Tibial nerve (tissue), 4 donors: ENCODE measurements at regions not wholly inside any gene's neighbourhood (a gene's known extent, or its start where the extent isn't known, plus 50 kb on each side); places are given as distances from the start of the nearest gene placed in this dataset.

Source experiments
- CTCF ChIP-seq, 5 experiments: fragments of 200-600 bp in 3 of 5; fragments of 450-650 bp in 2 of 5; sonication (generic) in 3 of 5; IDR thresholded peaks; one replicate each; pipeline ENCODE4 v1.5.1; 2016 to 2019; ENCODE audit warnings: antibody characterized with exemption in 5 of 5, mild to moderate bottlenecking in 3 of 5, moderate library complexity in 2 of 5
- EP300 ChIP-seq, 2 donors: sonication (generic); formaldehyde crosslinking; IDR thresholded peaks; one replicate each; pipeline ENCODE4 v1.6.1; 2017; ENCODE audit warnings: antibody characterized with exemption in 2 of 2, mild to moderate bottlenecking in 1 of 2

GRCh38 chr13:29704648-29705047 is 109.2 kb upstream of the SLC7A1 start:
- TF ChIP-seq CTCF (IDR thresholded peaks at IDR 0.05) (no peak), EP300 (IDR thresholded peaks at IDR 0.05) (no peak)
